Naive B cell (primary cell): ENCODE measurements at regions not wholly inside any gene's neighbourhood (a gene's known extent, or its start where the extent isn't known, plus 50 kb on each side); places are given as distances from the start of the nearest gene placed in this dataset.
"Not testable (repeated sequence)": the region's sequence is repeated elsewhere in the genome, so short reads cannot be mapped to it uniquely, and the experiment has no call there.

Experiments
- ATAC-seq, 2 donors: fragments of 150-1000 bp; cut with Tn5 transposase; 2 replicates each; pipeline ENCODE4 v1.10.0; 2021; ENCODE audit warnings: low read depth in 2 of 2, mild to moderate bottlenecking in 2 of 2, moderate library complexity in 2 of 2
- DNase-seq: peaks from one replicate; pipeline ENCODE4 v3.0.0; 2022
- H3K27ac Mint-ChIP-seq, 6 donors: one replicate each; pipeline ENCODE4 v1.8.0; 2020 to 2022; ENCODE audit warnings: mild to moderate bottlenecking in 6 of 6, mixed read lengths in 6 of 6, moderate library complexity in 5 of 6, inconsistent platforms in 2 of 6
- H3K27me3 Mint-ChIP-seq, 3 donors: one replicate each; pipeline ENCODE4 v1.8.0; 2021 to 2022; ENCODE audit warnings: mixed read lengths in 3 of 3, mild to moderate bottlenecking in 1 of 3
- H3K36me3 Mint-ChIP-seq, 2 donors: one replicate each; pipeline ENCODE4 v1.8.0; 2020 to 2022; ENCODE audit warnings: mixed read lengths in 2 of 2, inconsistent platforms in 1 of 2, mild to moderate bottlenecking in 1 of 2
- H3K4me1 Mint-ChIP-seq, 3 donors: one replicate each; pipeline ENCODE4 v1.8.0; 2020 to 2022; ENCODE audit warnings: mixed read lengths in 3 of 3, inconsistent platforms in 1 of 3, mild to moderate bottlenecking in 1 of 3, moderate library complexity in 1 of 3
- H3K4me3 Mint-ChIP-seq, 8 donors: one replicate each; pipeline ENCODE4 v1.8.0; 2020 to 2022; ENCODE audit warnings: mild to moderate bottlenecking in 8 of 8, mixed read lengths in 8 of 8, moderate library complexity in 8 of 8, inconsistent platforms in 2 of 8
- H3K9me3 Mint-ChIP-seq, 7 donors: one replicate each; pipeline ENCODE4 v1.8.0; 2020 to 2022; ENCODE audit warnings: mixed read lengths in 7 of 7, mild to moderate bottlenecking in 5 of 7, inconsistent platforms in 2 of 7, moderate library complexity in 1 of 7

DNA sequence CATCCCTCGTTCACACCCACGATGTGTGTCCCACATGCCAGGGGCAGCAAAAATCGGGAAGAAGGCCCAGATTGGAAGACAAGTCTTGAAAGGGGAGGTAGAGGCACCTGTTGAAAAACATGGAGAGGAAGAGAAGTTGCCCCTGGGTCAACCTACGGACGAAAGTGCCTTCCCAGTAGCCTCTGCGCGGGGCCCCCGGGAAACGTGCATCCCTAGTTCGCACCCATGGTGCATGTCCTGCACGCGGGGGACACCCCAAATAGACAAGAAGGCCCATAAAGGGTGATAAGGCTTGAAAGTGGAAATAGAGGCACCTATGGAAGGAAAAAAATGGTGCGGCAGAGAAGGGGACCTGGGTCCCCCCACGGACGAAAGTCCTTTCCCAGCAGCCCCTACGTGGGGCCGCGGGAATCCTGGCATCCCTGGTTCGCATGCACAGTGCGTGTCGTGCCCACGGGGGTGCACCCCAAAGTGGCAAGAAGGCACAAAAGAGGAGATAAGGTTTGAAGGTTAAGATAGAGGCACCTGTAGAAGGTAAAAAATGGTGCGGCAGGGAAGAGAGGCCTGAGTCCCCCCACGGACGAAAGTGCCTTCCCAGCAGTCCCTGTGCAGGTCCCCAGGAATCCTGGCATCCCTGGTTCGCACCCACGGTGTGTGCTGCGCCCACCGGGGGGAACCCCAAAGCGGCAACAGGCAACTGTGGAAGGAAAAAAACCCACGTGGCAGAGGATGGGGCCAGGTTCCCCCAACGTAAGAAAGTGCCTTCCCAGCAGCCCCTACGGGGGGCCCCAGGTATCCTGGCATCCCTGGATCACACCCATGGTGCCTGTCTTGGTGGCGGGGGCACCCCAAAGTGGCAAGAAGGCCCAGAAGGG lies 278.3 kb downstream of the ALG10 start:
- Mint-ChIP-seq H3K36me3 (peaks cover 0 to 67% of the 10 kb centered on the region in 2 donors), H3K4me3 (peak overlapping the region in 1 of 8 donors; percentile 74), H3K9me3 (peaks cover 40 to 74% (median 58%) of the 10 kb centered on the region in 7 donors), H3K27me3 (no peaks in the 10 kb centered on the region), H3K4me1 (no peaks in the 10 kb centered on the region), H3K27ac (peak overlapping the region in 2 of 6 donors; percentile 65 to 85)
- DNase-seq (no peak), ATAC-seq (no peak)

DNA sequence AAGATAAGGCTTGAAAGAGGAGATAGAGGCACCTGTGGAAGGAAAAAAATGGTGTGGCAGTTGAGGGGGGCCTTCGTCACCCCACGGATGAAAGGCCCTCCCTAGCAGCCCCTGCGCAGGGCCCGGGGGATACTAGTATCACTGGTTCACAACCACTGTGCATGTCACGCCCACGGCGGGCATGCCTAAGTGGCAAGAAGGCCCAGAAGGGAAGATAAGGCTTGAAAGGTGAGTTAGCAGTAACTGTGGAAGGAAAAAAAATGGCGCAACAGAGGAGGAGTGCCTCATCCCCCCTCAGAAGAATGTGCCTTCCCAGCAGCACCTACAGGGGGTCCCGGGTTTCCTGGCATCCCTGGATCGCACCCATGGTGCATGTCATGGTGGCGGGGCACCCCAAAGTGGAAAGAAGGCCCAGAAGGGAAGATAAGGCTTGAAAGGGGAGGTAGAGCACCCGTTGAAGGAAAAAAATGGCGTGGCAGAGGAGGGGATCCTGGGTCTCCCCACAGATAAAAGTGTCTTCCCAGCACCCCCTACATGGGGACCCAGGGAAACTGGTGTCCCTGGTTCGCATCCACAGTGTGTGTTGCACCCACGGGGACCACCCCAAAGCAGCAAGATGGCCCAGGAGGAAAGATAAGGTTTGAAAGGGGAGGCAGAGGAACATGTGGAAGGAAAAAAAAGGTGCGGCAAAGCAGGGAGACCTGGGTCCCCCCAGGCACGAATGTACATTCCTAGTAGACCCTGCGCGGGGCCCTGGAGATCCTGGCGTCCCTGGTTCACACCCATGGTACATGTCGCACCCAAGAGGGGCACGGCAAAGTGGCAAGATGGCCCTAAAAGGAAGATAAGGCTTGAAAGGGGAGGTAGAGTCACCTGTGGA lies 279.2 kb downstream of the ALG10 start:
- peaks cover 0 to 65% of the 10 kb centered on the region in 2 donors for H3K36me3 Mint-ChIP-seq
- peak overlapping the region in 2 of 6 donors; percentile 60 to 78 for H3K27ac Mint-ChIP-seq
- H3K4me3 Mint-ChIP-seq = no peak overlapping the region
- no peaks in the 10 kb centered on the region for H3K4me1 Mint-ChIP-seq
- H3K9me3 Mint-ChIP-seq = peaks cover 39 to 75% (median 57%) of the 10 kb centered on the region in 7 donors
- H3K27me3 Mint-ChIP-seq = no peaks in the 10 kb centered on the region
- ATAC-seq = no peak
- DNase-seq = no peak

DNA sequence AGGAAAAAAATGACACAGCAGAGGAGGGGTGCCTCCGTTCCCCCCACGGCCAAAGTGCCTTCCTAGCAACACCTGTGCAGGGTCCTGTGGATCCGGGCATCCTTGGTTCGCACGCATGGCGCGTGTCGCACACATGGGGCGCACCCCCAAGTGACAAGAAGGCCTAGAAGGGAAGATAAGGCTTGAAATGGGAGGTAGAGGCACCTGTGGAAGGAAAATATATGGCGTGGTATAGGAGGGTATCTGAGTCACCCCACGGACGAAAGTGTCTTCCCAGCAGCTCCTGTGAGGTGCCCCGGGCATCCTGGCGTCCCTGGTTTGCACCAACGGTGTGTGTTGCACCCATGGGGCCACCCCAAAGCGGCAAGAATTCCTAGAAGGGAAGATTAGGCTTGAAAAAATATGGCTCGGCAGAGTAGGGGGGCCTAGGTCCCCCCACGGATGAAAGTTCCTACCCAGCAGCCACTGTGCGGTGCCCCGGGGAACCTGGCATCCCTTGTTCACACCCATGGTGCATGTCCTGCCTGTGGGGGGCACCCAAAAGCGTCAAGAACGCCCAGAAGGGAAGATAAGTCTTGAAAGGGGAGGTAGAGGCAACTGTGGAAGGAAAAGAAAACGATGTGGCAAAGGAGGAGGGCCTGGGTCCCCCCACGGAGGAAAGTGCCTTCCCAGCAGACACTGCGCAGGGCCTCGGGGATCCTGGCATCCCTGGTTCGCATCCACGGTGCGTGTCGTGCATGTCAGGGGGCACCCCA lies 280.0 kb downstream of the ALG10 start:
- Mint-ChIP-seq H3K27ac (peak overlapping the region in 1 of 6 donors; percentile 85), H3K4me1 (no peaks in the 10 kb centered on the region), H3K4me3 (no peak overlapping the region), H3K27me3 (no peaks in the 10 kb centered on the region), H3K9me3 (peaks cover 37 to 79% (median 65%) of the 10 kb centered on the region in 7 donors), H3K36me3 (peaks cover 0 to 63% of the 10 kb centered on the region in 2 donors)
- DNase-seq = no peak
- no peak for ATAC-seq

DNA sequence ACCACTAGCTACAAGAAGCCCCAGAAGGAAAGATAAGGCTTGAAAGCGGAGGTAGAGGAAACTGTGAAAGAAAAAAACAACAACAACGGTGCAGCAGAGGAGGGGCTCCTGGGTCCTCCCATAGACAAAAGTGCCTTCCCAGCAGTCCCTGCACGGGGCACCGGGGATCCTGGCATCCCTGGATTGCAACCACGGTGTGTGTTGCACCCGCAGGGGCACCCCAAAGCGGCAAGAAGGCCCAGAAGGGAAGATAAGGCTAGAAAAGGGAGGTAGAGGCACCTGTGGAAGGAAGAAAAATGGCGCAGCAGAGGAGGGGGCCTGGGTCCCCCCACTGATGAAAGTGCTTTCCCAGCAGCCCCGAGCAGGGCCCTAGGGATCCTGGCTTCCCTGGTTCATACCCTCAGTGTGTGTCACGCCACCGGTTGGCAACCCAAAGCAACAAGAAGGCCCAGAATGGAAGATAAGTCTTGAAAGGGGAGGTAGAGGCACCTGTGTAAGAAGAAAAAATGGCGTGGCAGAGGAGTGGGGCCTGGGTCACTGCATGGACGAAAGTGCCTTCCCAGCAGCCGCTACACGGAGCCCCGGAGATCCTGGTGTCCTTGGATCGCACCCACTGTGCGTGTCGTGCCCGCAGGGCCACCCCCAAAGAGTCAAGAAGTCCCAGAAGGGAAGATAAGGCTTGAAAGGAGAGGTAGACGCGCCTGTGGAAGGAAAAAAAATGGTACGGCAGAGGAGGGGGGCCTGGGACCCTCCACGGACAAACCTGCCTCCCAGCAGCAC lies 281.0 kb downstream of the ALG10 start:
- DNase-seq (no peak), ATAC-seq (no peak)
- no peak overlapping the region for H3K27ac Mint-ChIP-seq
- peak overlapping the region in 1 of 8 donors; percentile 66 for H3K4me3 Mint-ChIP-seq
- H3K9me3 Mint-ChIP-seq = peaks cover 45 to 89% (median 64%) of the 10 kb centered on the region in 7 donors
- no peaks in the 10 kb centered on the region for H3K27me3 Mint-ChIP-seq
- H3K4me1 Mint-ChIP-seq = no peaks in the 10 kb centered on the region
- peaks cover 0 to 73% of the 10 kb centered on the region in 2 donors for H3K36me3 Mint-ChIP-seq

DNA sequence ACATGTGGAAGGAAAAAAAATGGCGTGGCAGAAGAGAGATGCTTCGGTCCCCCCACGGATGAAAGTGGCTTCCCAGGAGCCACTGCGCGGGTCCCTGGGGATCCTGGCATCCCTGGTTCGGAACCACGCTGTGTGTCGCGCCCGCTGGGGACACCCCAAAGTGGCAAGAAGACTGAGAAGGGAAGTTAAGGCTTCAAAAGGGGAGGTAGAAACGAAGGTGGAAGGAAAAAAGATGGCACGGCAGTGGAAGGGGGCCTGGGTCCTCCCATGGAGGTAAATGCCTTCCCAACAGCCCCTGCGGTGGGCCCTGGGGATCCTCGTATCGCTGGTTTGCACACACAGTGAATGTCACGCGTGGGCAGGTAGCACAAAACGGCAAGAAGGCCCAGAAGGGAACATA lies 281.7 kb downstream of the ALG10 start:
- Mint-ChIP-seq H3K27ac (no peak overlapping the region), H3K36me3 (peaks cover 0 to 76% of the 10 kb centered on the region in 2 donors), H3K4me3 (peak overlapping the region in 1 of 8 donors; percentile 66), H3K27me3 (no peaks in the 10 kb centered on the region), H3K9me3 (peaks cover 45 to 85% (median 59%) of the 10 kb centered on the region in 7 donors), H3K4me1 (no peaks in the 10 kb centered on the region)
- ATAC-seq = no peak
- DNase-seq = no peak

DNA sequence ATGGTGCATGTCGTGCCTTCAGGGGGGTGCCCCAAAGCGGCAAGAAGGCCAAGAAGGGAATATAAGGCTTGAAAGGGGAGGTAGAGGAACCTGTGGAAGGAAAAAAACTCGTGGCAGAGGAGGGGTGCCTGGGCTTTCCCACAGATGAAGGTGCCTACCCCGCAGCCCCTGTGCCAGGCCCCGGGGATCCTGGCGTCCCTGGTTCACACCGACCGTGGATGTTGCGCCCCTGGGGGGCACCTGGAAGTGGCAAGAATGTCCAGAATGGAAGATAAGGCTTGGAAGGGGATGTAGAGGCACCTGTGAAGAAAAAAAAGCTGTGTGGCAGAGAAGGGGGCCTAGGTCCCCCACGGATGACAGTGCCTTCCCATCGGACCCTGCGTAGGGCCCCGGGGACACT lies 282.2 kb downstream of the ALG10 start:
- Mint-ChIP-seq H3K36me3 (peaks cover 0 to 76% of the 10 kb centered on the region in 2 donors), H3K4me3 (no peak overlapping the region), H3K4me1 (no peaks in the 10 kb centered on the region), H3K27me3 (no peaks in the 10 kb centered on the region), H3K9me3 (peaks cover 41 to 83% (median 58%) of the 10 kb centered on the region in 7 donors), H3K27ac (no peak overlapping the region)
- ATAC-seq (no peak), DNase-seq (no peak)

DNA sequence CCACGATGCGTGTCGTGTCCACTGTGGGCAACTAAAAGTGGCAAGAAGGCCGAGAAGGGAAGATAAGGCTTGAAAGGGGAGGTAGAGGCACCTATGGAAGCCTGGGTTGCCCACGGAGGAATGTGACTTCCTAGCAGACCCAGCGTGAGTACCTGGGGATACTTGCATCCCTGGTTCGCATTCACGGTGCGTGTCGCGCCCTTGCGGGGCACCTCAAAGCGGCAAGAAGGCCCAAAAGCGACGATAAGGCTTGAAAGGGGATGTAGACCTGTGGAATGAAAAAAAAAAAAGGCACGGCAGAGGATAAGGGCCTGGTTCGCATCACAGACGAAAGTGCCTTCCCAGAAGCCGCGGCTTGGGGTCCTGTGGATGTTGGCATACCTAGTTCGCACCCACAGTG lies 282.9 kb downstream of the ALG10 start:
- H3K4me1 Mint-ChIP-seq = no peaks in the 10 kb centered on the region

DNA sequence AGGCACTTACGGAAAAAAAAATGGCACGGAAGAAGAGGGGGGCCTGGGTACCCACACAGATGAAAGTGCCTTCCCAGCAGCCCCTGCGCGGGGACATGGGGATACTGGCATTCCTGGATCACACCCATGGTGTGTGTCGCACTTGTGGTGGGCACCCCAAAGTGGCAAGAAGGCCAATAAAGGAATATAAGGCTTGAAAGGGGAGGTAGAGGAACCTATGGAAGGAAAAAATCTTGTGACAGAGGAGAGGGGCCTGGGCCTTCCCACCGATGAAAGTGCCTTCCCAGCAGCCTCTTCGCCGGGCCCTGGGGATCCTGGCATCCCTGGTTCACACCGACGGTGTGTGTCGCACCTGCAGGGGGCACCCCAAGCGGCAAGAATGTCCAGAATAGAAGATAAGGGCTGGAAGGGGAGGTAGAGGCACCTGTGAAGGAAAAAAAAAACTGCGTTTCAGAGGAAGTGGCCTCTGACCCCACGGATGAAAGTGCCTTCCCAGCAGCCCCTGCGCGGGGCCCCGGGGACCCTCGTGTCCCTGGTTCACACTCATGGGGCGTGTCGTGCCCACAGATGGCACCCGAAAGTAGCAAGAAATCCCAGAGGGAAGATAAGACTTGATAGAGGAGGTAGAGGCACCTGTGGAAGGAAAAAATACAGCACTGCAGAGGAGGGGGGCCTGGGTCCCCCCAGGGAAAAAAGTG lies 284.0 kb downstream of the ALG10 start:
- H3K36me3 Mint-ChIP-seq = peaks cover 0 to 62% of the 10 kb centered on the region in 2 donors
- H3K9me3 Mint-ChIP-seq = peaks cover 37 to 78% (median 53%) of the 10 kb centered on the region in 7 donors
- H3K4me1 Mint-ChIP-seq = no peaks in the 10 kb centered on the region
- H3K27me3 Mint-ChIP-seq = no peaks in the 10 kb centered on the region
- no peak overlapping the region for H3K27ac Mint-ChIP-seq
- DNase-seq (no peak), ATAC-seq (no peak)
- no peak overlapping the region for H3K4me3 Mint-ChIP-seq

More for the DNA sequence above, 282.9 kb downstream of the ALG10 start:
- no peak overlapping the region for H3K4me3 Mint-ChIP-seq
- H3K27me3 Mint-ChIP-seq = no peaks in the 10 kb centered on the region
- H3K27ac Mint-ChIP-seq = no peak overlapping the region
- no peak for DNase-seq
- H3K9me3 Mint-ChIP-seq = peaks cover 37 to 83% (median 55%) of the 10 kb centered on the region in 7 donors
- no peak for ATAC-seq
- peaks cover 0 to 73% of the 10 kb centered on the region in 2 donors for H3K36me3 Mint-ChIP-seq

DNA sequence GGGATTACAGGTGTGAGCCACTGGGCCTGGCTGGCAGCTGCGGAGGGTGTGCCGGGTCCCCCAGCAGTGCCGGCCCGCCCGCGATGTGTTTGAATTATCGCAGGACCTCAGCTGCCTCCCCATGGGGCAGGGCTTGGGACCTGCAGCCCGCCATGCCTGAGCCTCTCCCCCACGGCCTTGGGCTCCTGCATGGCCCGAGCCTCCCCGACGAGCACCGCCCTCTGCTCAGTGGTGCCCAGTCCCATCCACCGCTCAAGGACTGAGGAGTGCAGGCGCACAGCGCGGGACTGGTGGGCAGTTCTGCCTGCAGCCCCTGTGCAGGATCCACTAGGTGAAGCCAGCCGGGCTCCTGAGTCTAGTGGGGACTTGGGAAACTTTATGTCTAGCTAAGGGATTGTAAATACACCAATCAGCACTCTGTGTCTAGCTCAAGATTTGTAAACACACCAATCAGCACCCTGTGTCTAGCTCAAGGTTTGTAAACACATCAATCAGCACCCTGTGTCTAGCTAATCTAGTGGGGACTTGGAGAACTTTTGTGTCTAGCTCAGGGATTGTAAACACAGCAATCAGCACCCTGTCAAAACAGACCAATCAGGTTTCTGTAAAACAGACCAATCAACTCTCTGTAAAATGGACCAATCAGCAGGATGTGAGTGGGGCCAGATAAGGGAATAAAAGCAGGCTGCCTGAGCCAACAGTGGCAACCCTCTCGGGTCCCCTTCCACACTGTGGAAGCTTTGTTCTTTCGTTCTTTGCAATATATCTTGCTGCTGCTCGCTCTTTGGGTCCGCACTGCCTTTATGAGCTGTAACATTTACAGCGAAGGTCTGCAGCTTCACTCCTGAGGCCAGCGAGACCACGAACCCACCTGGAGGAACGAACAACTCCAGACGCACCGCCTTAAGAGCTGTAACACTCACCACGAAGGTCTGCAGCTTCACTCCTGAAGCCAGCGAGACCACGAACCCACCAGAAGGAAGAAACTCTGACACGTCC lies 287.8 kb downstream of the ALG10 start:
- not testable (repeated sequence) for DNase-seq, H3K27ac Mint-ChIP-seq, H3K4me3 Mint-ChIP-seq, H3K4me1 Mint-ChIP-seq, ATAC-seq, H3K27me3 Mint-ChIP-seq
- peaks cover 40 to 76% (median 51%) of the 10 kb centered on the region in 7 donors for H3K9me3 Mint-ChIP-seq
- peaks cover 0 to 59% of the 10 kb centered on the region in 2 donors for H3K36me3 Mint-ChIP-seq

DNA sequence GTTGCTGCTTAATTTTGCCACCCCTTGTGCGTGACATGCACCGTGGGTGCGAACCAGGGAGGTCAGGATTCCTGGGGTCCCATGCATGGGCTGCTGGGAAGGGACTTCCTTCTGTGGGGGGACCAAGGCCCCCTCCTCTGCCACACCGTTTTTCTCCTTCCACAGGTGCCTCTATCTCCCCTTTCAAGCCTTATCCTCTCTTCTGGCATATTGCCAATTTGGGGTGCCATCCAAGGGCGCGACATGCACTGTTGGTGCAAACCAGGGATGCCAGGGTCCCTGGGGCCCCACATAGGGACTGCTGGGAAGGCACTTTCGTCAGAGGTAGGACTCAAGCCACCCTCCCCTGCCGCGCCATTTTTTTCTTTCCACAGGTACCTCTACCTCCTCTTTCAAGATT lies 289.0 kb downstream of the ALG10 start:
- Mint-ChIP-seq H3K36me3 (peaks cover 0 to 59% of the 10 kb centered on the region in 2 donors), H3K9me3 (peaks cover 45 to 73% (median 51%) of the 10 kb centered on the region in 7 donors), H3K27me3 (no peaks in the 10 kb centered on the region), H3K4me3 (no peak overlapping the region), H3K4me1 (no peaks in the 10 kb centered on the region), H3K27ac (no peak overlapping the region)
- ATAC-seq = no peak
- no peak for DNase-seq

DNA sequence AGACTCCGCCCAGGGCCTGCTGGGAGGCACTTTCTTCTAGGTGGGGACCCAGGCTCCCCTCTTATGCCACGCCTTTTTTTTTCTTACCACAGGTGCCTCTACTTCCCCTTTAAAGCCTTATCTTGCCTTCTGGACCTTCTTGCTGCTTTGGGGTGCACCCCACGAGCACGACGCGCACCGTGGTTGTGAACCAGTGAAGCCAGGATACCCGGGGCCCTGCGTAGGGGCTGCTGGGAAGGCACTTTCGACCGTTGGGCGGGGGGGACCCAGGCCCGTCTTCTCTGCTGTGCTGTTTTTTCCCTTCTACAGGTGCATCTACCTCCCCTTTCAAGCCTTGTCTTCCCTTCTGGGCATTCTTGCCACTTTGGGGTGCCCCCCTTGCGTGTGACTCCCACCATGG lies 305.4 kb downstream of the ALG10 start:
- no peak overlapping the region for H3K4me3 Mint-ChIP-seq
- no peaks in the 10 kb centered on the region for H3K27me3 Mint-ChIP-seq
- H3K9me3 Mint-ChIP-seq = peaks cover 29 to 72% (median 42%) of the 10 kb centered on the region in 7 donors
- H3K4me1 Mint-ChIP-seq = peaks cover 0 to 4% (median 0%) of the 10 kb centered on the region in 3 donors
- H3K27ac Mint-ChIP-seq = no peak overlapping the region
- ATAC-seq (no peak), DNase-seq (no peak)
- peaks cover 0 to 89% of the 10 kb centered on the region in 2 donors for H3K36me3 Mint-ChIP-seq
